HUES48 (cell line): ENCODE measurements at regions not wholly inside any gene's neighbourhood (a gene's known extent, or its start where the extent isn't known, plus 50 kb on each side); places are given as distances from the start of the nearest gene placed in this dataset.

ENCODE experiments used
- H3K27ac ChIP-seq: one replicate; pipeline ENCODE4 v1.7.0; 2013; ENCODE audit warnings: low read depth, low read length, inconsistent platforms
- H3K27me3 ChIP-seq: 2 replicates; pipeline ENCODE4 v1.6.1; 2013; ENCODE audit warnings: mild to moderate bottlenecking, low read length; ENCODE audit not compliant: control insufficient read depth, insufficient read depth
- H3K36me3 ChIP-seq: 2 replicates; pipeline ENCODE4 v1.6.1; 2013; ENCODE audit warnings: low read length; ENCODE audit not compliant: control insufficient read depth, insufficient read depth
- H3K4me1 ChIP-seq: 2 replicates; pipeline ENCODE4 v1.6.1; 2013; ENCODE audit warnings: mild to moderate bottlenecking, low read length; ENCODE audit not compliant: control insufficient read depth, insufficient read depth
- H3K4me3 ChIP-seq: 2 replicates; pipeline ENCODE4 v1.5.1; 2013; ENCODE audit warnings: mild to moderate bottlenecking, low read depth, low read length
- H3K9ac ChIP-seq: 2 replicates; pipeline ENCODE4 v1.6.1; 2013; ENCODE audit warnings: mild to moderate bottlenecking, low read depth, low read length, moderate library complexity
- H3K9me3 ChIP-seq: 2 replicates; pipeline ENCODE4 v1.6.1; 2013; ENCODE audit warnings: low read length; ENCODE audit not compliant: control insufficient read depth, insufficient read depth

DNA sequence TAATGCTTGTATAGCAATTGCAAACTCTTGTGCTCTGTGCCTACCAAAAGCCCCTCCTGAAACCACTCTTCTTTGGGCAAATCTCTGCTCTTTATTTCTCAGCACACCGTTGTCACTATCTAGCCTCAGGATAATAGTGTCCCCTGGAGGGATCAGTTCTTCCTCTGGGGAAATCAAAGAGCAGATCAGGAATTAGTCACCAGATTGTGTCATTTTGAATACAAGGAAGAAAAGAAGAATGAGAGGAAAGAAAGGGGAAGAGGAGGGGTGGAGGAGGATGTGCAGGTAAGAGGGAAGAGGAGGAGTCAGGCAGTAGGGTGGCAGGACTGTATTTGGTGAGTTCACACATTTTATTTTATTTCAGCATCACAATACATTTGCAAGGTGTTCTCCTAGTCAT, 256.4 kb downstream of the GRIN2B start:
- Histone ChIP-seq H3K27me3 (peaks cover 48% of the 10 kb centered on the region), H3K27ac (no peak overlapping the region), H3K36me3 (no peaks in the 10 kb centered on the region), H3K9me3 (no peaks in the 10 kb centered on the region), H3K4me1 (peaks cover 29% of the 10 kb centered on the region), H3K4me3 (no peak overlapping the region), H3K9ac (no peak overlapping the region)

DNA sequence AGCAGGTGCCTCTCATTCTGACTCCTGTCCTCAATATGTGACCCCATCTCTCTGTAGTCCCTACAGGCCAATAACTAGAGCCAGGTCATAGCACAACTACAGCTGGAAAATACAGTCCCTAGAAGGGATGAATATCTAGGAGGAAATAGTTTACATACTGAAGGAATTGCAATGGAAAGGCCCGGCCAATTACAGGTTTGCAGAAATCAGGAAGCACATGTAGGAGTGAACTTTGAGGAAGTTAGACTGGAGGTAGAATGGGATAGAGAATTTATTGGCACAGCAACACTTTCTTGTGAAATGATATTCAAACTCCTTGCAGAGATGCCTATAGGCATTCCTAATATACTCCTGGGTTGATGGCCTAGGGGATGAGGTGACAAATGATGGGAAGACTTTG, 257.3 kb downstream of the GRIN2B start:
- no peak overlapping the region for H3K27ac ChIP-seq
- no peaks in the 10 kb centered on the region for H3K9me3 ChIP-seq
- H3K4me1 ChIP-seq = peaks cover 25% of the 10 kb centered on the region
- peaks cover 39% of the 10 kb centered on the region for H3K27me3 ChIP-seq
- no peak overlapping the region for H3K9ac ChIP-seq
- H3K36me3 ChIP-seq = no peaks in the 10 kb centered on the region
- H3K4me3 ChIP-seq = no peak overlapping the region

- Histone ChIP-seq H3K4me1 (0 out of 2 replicates have a peak, but pooled peaks cover under 1% of the 10 kb centered on the region), H3K4me3 (no peak overlapping the region), H3K27ac (no peak overlapping the region)
These were observed 261.4 kb downstream of the GRIN2B start for GRCh38 chr12:13719986-13720385.

DNA sequence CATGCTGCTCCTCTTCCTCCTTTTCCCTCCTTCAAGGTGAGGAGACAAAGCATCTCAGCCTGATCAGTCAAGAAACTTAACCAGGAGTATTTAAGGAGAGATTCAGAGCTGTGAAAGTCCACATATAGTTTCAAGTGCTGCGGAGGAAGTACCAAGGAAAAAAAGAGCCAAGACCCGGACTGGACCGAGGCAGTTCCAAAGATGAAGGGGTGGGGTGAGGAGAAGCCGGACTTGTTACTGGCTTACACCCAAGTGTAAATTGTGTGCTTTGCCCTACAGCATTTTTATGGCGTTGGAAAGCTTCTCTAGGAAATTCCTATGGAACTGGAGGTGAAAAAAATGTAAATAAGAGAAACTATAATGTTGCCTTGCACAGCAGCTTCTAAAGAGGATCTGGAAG, 263.1 kb downstream of the GRIN2B start:
- no peaks in the 10 kb centered on the region for H3K36me3 ChIP-seq
- H3K27ac ChIP-seq = no peak overlapping the region
- no peaks in the 10 kb centered on the region for H3K4me1 ChIP-seq
- 0 out of 2 replicates have a peak, but pooled peaks cover 4% of the 10 kb centered on the region for H3K27me3 ChIP-seq
- H3K4me3 ChIP-seq = no peak overlapping the region
- no peaks in the 10 kb centered on the region for H3K9me3 ChIP-seq
- no peak overlapping the region for H3K9ac ChIP-seq

More at GRCh38 chr12:13719986-13720385, 261.4 kb downstream of the GRIN2B start:
- no peaks in the 10 kb centered on the region for H3K9me3 ChIP-seq
- H3K27me3 ChIP-seq = peaks cover 9% of the 10 kb centered on the region
- H3K9ac ChIP-seq = no peak overlapping the region
- H3K36me3 ChIP-seq = no peaks in the 10 kb centered on the region

DNA sequence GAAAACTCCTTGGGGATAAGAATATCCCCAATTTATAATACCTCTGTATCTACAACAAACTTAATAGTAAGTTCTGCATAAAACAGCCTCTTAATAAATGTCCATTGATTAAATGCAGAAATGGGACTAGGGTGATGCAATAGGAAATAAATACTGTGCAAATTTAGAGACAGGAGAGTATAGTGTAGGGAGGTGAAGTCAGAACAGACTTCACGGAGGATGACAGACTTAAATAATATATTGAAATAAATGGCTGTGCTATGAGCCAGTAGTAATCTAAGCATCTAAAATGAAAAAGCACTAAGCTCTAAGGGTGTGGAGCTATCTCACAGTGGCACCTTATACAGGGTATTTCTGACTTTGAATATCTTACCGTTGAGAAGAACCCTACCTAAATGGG, 265.3 kb downstream of the GRIN2B start:
- Histone ChIP-seq H3K27ac (no peak overlapping the region), H3K9me3 (no peaks in the 10 kb centered on the region), H3K9ac (no peak overlapping the region), H3K4me3 (no peak overlapping the region), H3K4me1 (no peaks in the 10 kb centered on the region), H3K36me3 (no peaks in the 10 kb centered on the region), H3K27me3 (no peaks in the 10 kb centered on the region)

DNA sequence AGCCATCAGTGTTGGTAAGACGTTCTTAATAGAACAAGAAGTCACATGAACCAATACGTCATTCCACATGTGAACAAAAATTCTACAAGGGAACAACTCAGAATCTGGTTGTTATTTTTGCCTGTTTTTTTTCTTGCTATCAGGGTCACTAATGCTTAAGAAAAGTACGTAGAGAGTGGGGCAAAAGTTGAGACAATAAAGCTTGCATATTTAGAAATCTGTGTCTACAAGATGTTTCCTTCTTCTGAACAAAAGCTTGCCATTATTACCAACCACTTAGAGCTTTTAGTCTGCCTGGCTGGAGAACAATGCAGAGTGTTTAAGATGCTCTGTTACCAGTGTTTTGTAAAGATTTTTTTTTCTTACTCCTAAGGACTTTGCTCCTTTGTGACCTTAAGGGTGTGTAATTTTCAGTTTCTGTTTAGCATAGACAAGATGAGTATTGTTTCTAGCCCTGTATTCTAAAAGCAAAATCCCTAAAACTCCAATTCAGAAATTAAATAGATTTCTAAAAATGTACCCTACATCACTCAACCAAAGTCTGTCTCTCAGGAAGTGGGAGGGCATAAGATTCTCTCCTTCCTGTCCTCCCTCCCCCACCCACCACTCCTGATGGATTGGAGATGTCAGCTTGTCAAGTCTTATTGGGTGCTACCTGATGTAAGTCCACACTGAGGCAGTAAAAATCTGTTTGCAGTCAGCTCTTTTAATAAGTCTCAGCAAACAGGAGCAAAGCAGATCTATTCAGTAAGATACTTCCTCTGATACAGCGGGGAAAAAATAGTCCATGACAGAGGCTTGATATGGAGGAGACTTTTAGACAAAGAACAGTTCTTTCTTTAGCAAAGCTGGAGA, 267.6 kb downstream of the GRIN2B start:
- H3K4me3 ChIP-seq = no peak overlapping the region
- no peak overlapping the region for H3K9ac ChIP-seq
- no peaks in the 10 kb centered on the region for H3K27me3 ChIP-seq
- no peaks in the 10 kb centered on the region for H3K4me1 ChIP-seq
- no peak overlapping the region for H3K27ac ChIP-seq
- H3K9me3 ChIP-seq = no peaks in the 10 kb centered on the region
- H3K36me3 ChIP-seq = no peaks in the 10 kb centered on the region

DNA sequence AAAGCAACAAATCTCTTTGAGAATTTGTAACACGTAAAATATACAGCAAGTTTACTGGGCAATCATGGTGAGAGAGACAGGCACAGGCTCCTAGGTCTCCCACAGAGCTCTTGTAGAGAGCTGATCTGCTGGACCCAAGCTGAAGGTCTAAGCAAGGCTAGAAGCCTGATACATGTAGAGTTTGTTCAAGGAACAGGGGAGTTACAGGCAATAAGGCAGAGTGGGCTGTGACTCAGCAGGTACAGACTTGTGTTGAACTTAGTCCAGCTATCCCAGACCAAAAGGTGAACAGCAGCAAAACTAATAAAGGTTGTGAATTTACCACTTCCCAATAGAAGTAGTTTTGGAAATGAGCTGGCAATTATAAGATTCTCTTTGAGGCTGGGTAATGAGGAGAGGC, 273.6 kb downstream of the GRIN2B start:
- Histone ChIP-seq H3K4me3 (no peak overlapping the region), H3K36me3 (no peaks in the 10 kb centered on the region), H3K9me3 (no peaks in the 10 kb centered on the region), H3K4me1 (no peaks in the 10 kb centered on the region), H3K27ac (no peak overlapping the region), H3K27me3 (no peaks in the 10 kb centered on the region), H3K9ac (no peak overlapping the region)

GRCh38 chr12:13702381-13702780, 279.0 kb downstream of the GRIN2B start:
- Histone ChIP-seq H3K27me3 (no peaks in the 10 kb centered on the region), H3K9me3 (no peaks in the 10 kb centered on the region), H3K9ac (no peak overlapping the region), H3K4me3 (no peak overlapping the region), H3K27ac (no peak overlapping the region), H3K36me3 (no peaks in the 10 kb centered on the region), H3K4me1 (peaks cover 14% of the 10 kb centered on the region)

DNA sequence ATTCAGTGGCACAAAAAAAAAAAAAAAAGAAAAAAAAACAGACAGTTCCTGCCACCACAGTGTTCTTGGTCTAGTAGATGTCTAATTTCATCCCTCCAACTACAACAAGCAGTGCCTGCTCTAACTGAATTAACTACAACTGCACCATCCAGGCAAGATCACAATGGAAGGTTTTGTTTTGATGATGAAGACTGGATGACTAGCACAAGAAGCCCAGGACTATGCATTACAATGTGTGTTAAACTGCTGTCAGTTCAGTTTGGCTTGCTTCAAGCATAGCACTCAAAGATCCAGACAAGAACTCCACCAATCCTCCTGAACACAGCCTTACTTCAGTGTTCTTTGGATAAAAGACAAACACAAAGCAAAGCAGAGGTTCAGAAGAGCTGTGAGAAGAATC, 279.9 kb downstream of the GRIN2B start:
- Histone ChIP-seq H3K9me3 (no peaks in the 10 kb centered on the region), H3K4me3 (no peak overlapping the region), H3K4me1 (peaks cover 14% of the 10 kb centered on the region), H3K27ac (no peak overlapping the region), H3K9ac (no peak overlapping the region), H3K27me3 (no peaks in the 10 kb centered on the region), H3K36me3 (no peaks in the 10 kb centered on the region)

DNA sequence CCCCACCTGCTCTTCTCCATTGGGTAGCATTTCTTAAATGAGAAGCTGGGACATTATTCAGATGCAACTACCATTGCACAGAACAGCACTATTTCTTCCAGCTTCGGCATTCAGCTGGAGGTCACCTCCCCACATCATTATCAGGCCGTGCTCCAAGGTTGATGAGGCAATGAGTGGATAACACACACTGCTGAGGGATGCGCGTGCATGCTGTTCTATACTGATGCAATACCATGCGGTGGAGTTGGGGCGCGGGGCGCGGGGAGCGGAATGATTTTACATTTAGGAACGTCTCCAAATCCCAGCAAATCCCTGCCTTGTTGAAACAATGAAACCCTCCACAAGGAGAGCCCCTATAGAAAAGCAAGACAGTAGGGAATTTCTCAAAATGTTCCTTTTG, 283.4 kb downstream of the GRIN2B start:
- H3K4me1 ChIP-seq = peaks cover 14% of the 10 kb centered on the region
- H3K36me3 ChIP-seq = no peaks in the 10 kb centered on the region
- H3K9me3 ChIP-seq = no peaks in the 10 kb centered on the region
- no peak overlapping the region for H3K9ac ChIP-seq
- no peak overlapping the region for H3K27ac ChIP-seq
- no peaks in the 10 kb centered on the region for H3K27me3 ChIP-seq
- H3K4me3 ChIP-seq = no peak overlapping the region

- no peaks in the 10 kb centered on the region for H3K27me3 ChIP-seq
- no peaks in the 10 kb centered on the region for H3K9me3 ChIP-seq
- no peaks in the 10 kb centered on the region for H3K36me3 ChIP-seq
- H3K27ac ChIP-seq = no peak overlapping the region
- no peak overlapping the region for H3K4me3 ChIP-seq
- no peaks in the 10 kb centered on the region for H3K4me1 ChIP-seq
- H3K9ac ChIP-seq = no peak overlapping the region
These were observed 285.6 kb downstream of the GRIN2B start for GRCh38 chr12:13695781-13696180.
